ENCODE measurements at regions not wholly inside any gene's neighbourhood (a gene's known extent, or its start where the extent isn't known, plus 50 kb on each side); places are given as distances from the start of the nearest gene placed in this dataset.

- TF ChIP-seq, protein P1, sequence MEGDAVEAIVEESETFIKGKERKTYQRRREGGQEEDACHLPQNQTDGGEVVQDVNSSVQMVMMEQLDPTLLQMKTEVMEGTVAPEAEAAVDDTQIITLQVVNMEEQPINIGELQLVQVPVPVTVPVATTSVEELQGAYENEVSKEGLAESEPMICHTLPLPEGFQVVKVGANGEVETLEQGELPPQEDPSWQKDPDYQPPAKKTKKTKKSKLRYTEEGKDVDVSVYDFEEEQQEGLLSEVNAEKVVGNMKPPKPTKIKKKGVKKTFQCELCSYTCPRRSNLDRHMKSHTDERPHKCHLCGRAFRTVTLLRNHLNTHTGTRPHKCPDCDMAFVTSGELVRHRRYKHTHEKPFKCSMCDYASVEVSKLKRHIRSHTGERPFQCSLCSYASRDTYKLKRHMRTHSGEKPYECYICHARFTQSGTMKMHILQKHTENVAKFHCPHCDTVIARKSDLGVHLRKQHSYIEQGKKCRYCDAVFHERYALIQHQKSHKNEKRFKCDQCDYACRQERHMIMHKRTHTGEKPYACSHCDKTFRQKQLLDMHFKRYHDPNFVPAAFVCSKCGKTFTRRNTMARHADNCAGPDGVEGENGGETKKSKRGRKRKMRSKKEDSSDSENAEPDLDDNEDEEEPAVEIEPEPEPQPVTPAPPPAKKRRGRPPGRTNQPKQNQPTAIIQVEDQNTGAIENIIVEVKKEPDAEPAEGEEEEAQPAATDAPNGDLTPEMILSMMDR (IDR thresholded peaks at IDR 0.05) = no peak
- no peak for TF ChIP-seq POLR2A (IDR thresholded peaks at IDR 0.05)
Measured at GRCh38 chr2:115976916-115977315, 1534.5 kb downstream of the DPP10 start.
